ENCODE measurements at regions not wholly inside any gene's neighbourhood (a gene's known extent, or its start where the extent isn't known, plus 50 kb on each side); places are given as distances from the start of the nearest gene placed in this dataset.

DNA sequence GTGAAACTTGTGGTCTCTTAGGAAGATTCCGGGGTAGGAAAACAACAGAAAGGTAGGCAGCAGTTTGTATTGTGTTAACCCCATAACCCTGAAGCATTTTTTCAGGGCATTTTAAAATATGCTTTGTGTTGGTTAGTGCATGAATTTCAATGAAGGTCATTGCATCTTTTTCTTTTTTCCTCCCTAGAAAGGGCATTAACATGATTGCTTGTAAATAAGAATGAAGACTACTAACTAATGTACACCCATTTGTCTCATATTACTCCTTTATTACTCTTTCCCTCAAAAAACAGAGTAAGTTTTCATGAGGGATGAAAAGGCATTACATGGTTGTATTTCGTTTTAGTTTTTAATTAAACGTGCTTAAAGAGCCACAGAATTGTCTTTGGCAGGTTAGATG is 141.4 kb downstream of the OGFRL1 start:
- Histone ChIP-seq H3K36me3 (ENCODE audit: control insufficient read depth in 1 of 2, insufficient read depth in 2 of 2, low read length in 2 of 2) (no peaks in the 10 kb centered on the region), H3K4me1 (ENCODE audit: control insufficient read depth in 1 of 2, insufficient read depth in 2 of 2, low read length in 2 of 2) (no peaks in the 10 kb centered on the region), H3K9me2 (ENCODE audit: insufficient read depth) (no peaks in the 10 kb centered on the region), H3K4me2 (ENCODE audit: low read length) (no peak overlapping the region), H3K9ac (ENCODE audit: low read length) (no peak overlapping the region), H3K9me3 (ENCODE audit: control insufficient read depth in 1 of 2, insufficient read depth in 1 of 2, low read depth in 1 of 2, low read length in 2 of 2) (no peaks in the 10 kb centered on the region), H3K27me3 (ENCODE audit: insufficient read depth, low read length) (no peaks in the 10 kb centered on the region), H3K4me3 (replicated peaks in 1 of 2; ENCODE audit: low read depth in 1 of 2, low read length in 2 of 2) (no peak overlapping the region), H4K20me1 (ENCODE audit: insufficient read depth) (no peaks in the 10 kb centered on the region), H2AFZ (ENCODE audit: low read depth, low read length, poor library complexity, severe bottlenecking) (no peak overlapping the region), H3K79me2 (ENCODE audit: insufficient read depth, low read length) (no peaks in the 10 kb centered on the region), H3K27ac (ENCODE audit: low read depth, low read length) (no peak overlapping the region)
- RAD21 ChIA-PET (ENCODE audit: low non-redundant PET in 1 of 2, low total read pairs in 2 of 2, uncharacterized antibody in 2 of 2, unreplicated experiment in 2 of 2): no interaction called here
- POLR2A ChIA-PET: no interaction called here
- intact Hi-C loops (cut with micrococcal nuclease): no loop called here
- TF ChIP-seq EGR1 (IDR thresholded peaks at IDR 0.05; ENCODE audit: low read depth) (no peak), POLR2A (IDR thresholded peaks at IDR 0.05; ENCODE audit: borderline replicate concordance, extremely low read depth, insufficient read depth, insufficient read length) (no peak), YY1 (IDR thresholded peaks at IDR 0.05; ENCODE audit: extremely low read depth, insufficient replicate concordance, low read depth, low read length) (no peak), POLR2AphosphoS5 (IDR thresholded peaks at IDR 0.05; ENCODE audit: low read depth, low read length) (no peak), ELF1 (IDR thresholded peaks at IDR 0.05; ENCODE audit: borderline replicate concordance, low read depth) (no peak), EZH2phosphoT487 (IDR thresholded peaks at IDR 0.05; ENCODE audit: borderline replicate concordance) (no peak), SP1 (IDR thresholded peaks at IDR 0.05; ENCODE audit: low read depth) (no peak), ZNF274 (IDR thresholded peaks at IDR 0.05; ENCODE audit: low read depth, low read length) (no peak), SIN3A (IDR thresholded peaks at IDR 0.05; ENCODE audit: low read depth) (no peak), TCF7L2 (IDR thresholded peaks at IDR 0.05; ENCODE audit: borderline replicate concordance, extremely low read depth, insufficient read depth, insufficient read length) (no peak), FOSL1 (IDR thresholded peaks at IDR 0.05; ENCODE audit: low read depth) (no peak), CEBPB (IDR thresholded peaks at IDR 0.05; ENCODE audit: low read depth) (no peak), RAD21 (IDR thresholded peaks at IDR 0.05; ENCODE audit: low read depth) (no peak), SRF (IDR thresholded peaks at IDR 0.05; ENCODE audit: low read depth) (no peak)
- TF ChIP-seq, protein P1, sequence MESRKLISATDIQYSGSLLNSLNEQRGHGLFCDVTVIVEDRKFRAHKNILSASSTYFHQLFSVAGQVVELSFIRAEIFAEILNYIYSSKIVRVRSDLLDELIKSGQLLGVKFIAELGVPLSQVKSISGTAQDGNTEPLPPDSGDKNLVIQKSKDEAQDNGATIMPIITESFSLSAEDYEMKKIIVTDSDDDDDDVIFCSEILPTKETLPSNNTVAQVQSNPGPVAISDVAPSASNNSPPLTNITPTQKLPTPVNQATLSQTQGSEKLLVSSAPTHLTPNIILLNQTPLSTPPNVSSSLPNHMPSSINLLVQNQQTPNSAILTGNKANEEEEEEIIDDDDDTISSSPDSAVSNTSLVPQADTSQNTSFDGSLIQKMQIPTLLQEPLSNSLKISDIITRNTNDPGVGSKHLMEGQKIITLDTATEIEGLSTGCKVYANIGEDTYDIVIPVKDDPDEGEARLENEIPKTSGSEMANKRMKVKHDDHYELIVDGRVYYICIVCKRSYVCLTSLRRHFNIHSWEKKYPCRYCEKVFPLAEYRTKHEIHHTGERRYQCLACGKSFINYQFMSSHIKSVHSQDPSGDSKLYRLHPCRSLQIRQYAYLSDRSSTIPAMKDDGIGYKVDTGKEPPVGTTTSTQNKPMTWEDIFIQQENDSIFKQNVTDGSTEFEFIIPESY (IDR thresholded peaks at IDR 0.05; ENCODE audit: extremely low read depth, insufficient replicate concordance, low read length): no peak
- TF ChIP-seq, protein P2, sequence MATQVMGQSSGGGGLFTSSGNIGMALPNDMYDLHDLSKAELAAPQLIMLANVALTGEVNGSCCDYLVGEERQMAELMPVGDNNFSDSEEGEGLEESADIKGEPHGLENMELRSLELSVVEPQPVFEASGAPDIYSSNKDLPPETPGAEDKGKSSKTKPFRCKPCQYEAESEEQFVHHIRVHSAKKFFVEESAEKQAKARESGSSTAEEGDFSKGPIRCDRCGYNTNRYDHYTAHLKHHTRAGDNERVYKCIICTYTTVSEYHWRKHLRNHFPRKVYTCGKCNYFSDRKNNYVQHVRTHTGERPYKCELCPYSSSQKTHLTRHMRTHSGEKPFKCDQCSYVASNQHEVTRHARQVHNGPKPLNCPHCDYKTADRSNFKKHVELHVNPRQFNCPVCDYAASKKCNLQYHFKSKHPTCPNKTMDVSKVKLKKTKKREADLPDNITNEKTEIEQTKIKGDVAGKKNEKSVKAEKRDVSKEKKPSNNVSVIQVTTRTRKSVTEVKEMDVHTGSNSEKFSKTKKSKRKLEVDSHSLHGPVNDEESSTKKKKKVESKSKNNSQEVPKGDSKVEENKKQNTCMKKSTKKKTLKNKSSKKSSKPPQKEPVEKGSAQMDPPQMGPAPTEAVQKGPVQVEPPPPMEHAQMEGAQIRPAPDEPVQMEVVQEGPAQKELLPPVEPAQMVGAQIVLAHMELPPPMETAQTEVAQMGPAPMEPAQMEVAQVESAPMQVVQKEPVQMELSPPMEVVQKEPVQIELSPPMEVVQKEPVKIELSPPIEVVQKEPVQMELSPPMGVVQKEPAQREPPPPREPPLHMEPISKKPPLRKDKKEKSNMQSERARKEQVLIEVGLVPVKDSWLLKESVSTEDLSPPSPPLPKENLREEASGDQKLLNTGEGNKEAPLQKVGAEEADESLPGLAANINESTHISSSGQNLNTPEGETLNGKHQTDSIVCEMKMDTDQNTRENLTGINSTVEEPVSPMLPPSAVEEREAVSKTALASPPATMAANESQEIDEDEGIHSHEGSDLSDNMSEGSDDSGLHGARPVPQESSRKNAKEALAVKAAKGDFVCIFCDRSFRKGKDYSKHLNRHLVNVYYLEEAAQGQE (IDR thresholded peaks at IDR 0.05; ENCODE audit: low read depth): no peak
- TF ChIP-seq, protein P3, sequence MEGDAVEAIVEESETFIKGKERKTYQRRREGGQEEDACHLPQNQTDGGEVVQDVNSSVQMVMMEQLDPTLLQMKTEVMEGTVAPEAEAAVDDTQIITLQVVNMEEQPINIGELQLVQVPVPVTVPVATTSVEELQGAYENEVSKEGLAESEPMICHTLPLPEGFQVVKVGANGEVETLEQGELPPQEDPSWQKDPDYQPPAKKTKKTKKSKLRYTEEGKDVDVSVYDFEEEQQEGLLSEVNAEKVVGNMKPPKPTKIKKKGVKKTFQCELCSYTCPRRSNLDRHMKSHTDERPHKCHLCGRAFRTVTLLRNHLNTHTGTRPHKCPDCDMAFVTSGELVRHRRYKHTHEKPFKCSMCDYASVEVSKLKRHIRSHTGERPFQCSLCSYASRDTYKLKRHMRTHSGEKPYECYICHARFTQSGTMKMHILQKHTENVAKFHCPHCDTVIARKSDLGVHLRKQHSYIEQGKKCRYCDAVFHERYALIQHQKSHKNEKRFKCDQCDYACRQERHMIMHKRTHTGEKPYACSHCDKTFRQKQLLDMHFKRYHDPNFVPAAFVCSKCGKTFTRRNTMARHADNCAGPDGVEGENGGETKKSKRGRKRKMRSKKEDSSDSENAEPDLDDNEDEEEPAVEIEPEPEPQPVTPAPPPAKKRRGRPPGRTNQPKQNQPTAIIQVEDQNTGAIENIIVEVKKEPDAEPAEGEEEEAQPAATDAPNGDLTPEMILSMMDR (IDR thresholded peaks at IDR 0.05 in 2 of 3, conservative IDR thresholded peaks at IDR 0.05 in 1 of 3; ENCODE audit: borderline replicate concordance in 1 of 3, insufficient read depth in 1 of 3, low read depth in 2 of 3, low read length in 2 of 3): no peak
- TF ChIP-seq, protein P4, sequence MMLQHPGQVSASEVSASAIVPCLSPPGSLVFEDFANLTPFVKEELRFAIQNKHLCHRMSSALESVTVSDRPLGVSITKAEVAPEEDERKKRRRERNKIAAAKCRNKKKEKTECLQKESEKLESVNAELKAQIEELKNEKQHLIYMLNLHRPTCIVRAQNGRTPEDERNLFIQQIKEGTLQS (IDR thresholded peaks at IDR 0.05): no peak
- ATAC-seq (no peak), DNase-seq (ENCODE audit: low read depth, low spot score) (no peak)
- no TSS peak for BruUV-seq (replicated peaks)
- CTCF ChIA-PET: no interaction called here

Data from HCT116 (cell line).